NCI-H526 (cell line): ENCODE measurements at regions not wholly inside any gene's neighbourhood (a gene's known extent, or its start where the extent isn't known, plus 50 kb on each side); places are given as distances from the start of the nearest gene placed in this dataset.

Experiments
- DNase-seq, 2 experiments: peaks; one replicate each; lab custom pipeline; 2025; lab: John Stamatoyannopoulos, UW

DNA sequence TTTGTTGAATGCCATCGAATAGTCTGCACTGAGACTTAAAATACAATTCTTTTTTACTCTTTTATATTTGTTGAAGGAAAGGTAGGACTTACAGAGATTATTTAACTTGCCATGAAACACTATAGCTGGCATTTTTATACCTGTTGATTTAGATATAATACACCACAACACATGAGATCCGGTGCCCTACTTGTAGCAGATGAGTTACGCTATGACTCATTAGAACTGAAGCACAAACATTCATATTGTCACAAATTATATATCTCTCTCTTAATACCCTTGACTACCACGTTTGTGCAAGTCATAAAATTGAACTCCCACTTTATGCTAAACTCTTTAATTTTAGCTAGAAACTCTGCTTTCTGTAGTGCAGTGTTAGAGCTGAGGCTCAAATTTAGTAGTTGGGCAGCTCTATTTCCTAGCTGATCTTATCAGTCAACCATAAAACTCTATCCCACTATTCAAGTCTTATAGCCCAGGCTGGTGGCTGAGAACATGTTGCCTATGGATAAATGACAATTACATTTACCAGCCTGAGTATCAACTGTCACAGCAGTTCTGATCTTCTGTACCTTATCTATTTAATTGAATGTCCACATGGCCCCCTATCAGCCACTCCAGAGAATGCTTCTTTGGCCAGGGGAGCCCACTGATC is 137.4 kb upstream of the SEMA3D start:
- peak in 1 of 2 experiments; percentile 19 for DNase-seq

- no peak for DNase-seq
These were observed 135.4 kb upstream of the SEMA3D start for GRCh38 chr7:85322252-85322651.

- no peak for DNase-seq
These were observed 134.0 kb upstream of the SEMA3D start for GRCh38 chr7:85320699-85321476.

- DNase-seq = no peak
These were observed 129.6 kb upstream of the SEMA3D start for GRCh38 chr7:85316489-85316888.

DNA sequence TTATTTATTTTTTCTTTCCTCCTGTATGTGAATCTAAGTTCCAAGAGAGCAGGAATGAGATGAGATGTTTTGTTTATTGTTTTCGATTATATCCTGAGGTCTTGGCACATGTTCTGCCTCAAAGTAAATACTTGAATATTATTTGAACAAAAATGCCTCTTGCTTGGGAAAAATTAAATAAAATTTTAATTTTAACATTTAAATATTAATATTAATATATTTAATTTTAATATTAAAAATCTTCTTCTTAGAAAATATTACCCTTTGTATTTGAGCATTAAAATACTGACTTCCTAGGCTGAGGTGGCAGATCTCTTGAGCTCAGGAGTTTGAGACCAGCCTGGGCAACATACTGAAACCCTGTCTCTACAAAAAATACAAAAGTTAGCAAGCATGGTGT is 123.4 kb upstream of the SEMA3D start:
- DNase-seq = no peak

GRCh38 chr7:85306115-85306514 is 119.3 kb upstream of the SEMA3D start:
- peak; percentile 27 to 68 for DNase-seq

DNA sequence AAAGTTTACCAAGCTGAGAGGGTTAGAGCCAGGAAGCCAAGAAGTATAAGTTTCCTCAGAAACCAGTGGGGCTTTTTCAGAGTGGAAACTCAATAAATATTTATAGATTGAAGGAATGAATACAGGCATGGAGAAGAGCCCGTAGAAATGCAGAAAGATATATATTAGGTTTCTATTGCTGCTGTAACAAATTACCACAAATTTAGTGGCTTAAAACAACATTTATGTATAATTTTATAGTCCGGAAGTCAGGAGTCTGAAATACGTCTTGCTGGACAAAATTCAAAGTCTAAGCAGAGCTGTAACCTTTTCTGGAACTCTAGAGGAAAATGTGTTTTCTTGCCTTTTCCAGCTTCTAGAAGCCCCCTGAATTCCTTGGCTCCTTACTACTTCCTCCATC is 107.3 kb upstream of the SEMA3D start:
- DNase-seq = no peak

DNA sequence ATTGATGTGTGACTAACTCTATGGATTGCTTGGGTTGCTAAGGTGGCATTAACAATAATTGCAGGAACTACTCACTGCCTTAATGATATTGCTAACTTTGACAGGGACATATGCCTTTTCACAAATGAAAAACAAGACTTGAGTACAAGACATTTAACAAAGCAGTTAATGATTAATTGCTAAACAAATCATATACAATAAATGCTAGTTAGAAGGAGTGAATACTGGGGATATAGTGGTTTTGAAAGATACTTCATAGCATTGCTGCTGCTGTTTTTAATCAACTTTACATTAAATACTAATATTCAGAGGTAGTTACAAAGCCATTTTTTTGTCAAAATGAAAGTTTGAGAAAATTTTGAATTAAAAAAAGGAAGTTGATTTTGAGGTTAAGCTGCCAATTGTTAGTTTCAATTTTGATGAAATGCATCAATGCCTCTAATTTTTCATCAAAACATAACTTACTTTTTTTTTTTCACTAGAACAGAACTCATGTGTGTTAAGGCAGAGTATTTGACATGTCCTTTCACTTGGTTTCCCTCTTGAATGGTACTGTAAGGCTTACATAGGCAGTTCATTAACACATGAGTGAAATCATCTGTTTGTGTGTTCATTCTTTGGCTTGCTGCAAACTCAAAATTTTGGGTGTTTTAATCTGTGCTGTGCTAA is 106.2 kb upstream of the SEMA3D start:
- DNase-seq = peak in 1 of 2 experiments; percentile 5

DNA sequence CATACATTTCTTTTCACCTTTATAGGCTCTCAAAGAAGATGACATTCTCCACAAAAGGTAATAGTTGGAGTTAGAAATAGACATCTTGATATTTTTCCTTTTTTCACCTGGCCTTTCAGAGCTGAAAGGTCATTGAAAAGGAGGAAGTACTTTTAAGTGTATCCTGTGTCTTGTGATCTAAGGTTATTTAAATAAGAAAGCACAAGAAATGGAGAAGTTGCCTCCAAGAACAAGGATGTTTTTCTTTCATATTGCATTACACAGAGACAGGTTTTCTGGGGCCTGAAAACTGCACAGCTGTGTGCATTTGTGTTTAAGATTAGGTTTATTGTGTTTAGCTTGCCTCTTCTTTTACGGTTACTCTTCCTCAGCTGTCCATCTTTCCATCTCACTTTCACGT is 103.4 kb upstream of the SEMA3D start:
- no peak for DNase-seq

GRCh38 chr7:85289279-85289678 is 102.4 kb upstream of the SEMA3D start:
- DNase-seq = no peak

- DNase-seq = no peak
These were observed 100.4 kb upstream of the SEMA3D start for GRCh38 chr7:85287106-85287825.

GRCh38 chr7:85286446-85286845 is 99.6 kb upstream of the SEMA3D start:
- DNase-seq = no peak

DNA sequence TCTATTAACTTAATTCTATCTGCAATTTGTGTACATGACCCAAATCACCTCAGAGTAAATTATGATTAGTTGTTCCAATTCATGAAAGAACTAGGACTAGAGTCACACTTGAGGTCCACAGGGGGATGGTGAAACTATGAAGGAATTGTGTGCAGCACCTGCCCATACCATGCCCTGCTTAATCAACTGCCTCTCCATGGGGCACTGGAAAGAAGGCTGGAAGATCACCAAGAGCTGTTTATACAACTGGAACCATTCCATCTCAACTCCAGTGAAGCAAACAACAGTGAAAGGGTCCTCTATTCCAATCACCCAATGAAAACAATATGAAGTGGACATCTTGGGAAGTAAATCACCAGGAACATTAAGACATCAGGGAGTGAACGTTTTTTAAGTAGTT is 98.7 kb upstream of the SEMA3D start:
- no peak for DNase-seq

GRCh38 chr7:85275204-85275603 is 88.3 kb upstream of the SEMA3D start:
- DNase-seq = no peak

DNA sequence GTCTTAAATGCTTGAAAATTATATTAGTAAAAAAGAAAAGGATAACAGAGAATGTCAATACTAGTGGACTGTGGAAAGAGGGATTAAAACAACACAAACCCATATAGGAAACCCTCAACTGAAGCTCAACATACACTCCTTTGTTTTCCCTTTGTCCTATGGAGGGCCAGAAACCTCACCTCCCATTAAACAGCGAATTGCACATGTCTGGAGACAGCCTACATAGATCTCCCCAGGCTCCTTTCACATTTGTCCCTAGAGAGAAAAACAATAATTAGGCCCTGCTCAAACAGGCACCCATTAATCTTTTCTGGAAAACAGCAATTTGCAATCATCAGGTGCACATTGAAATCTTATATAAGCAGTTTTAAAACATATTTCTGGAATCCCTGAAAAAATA is 87.6 kb upstream of the SEMA3D start:
- DNase-seq = no peak

DNA sequence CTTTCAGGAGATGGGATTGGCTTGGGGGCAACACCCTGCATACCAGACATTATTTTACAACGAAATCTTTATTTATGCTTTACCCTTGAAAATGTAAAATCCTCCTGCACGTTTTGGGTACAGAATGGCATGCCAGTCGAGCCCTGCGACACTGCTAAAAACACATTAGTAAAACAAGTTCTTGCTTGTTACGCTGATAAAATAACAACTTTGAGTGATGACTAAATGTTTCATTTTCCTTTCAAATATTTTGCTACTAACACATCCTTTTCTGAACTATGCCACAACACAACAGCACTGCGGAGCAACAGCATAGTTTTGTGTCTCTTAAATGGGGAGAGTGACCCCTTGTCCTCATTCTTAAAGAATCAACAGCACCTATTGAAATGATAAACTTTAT is 76.0 kb upstream of the SEMA3D start:
- no peak for DNase-seq

DNA sequence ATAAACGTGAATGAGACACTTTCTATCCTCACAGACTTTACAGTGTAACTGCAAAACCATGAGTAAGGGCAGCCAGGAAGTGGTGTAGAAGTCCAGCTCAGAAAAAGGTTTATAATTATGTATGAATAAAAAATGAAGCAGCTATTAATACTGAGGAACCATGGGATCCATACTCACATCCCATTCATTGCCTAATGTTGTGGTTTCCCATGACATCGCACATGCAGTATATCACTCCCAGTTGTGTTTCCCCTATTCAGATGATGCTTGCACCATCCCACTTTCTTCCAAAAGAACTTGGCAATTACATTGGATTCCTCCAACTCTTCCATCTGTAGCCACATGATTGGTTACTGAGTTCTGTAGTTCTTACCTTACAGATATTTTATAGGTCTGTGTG is 74.5 kb upstream of the SEMA3D start:
- no peak for DNase-seq

GRCh38 chr7:85249787-85250186 is 62.9 kb upstream of the SEMA3D start:
- DNase-seq = peak in 1 of 2 experiments; percentile 23

DNA sequence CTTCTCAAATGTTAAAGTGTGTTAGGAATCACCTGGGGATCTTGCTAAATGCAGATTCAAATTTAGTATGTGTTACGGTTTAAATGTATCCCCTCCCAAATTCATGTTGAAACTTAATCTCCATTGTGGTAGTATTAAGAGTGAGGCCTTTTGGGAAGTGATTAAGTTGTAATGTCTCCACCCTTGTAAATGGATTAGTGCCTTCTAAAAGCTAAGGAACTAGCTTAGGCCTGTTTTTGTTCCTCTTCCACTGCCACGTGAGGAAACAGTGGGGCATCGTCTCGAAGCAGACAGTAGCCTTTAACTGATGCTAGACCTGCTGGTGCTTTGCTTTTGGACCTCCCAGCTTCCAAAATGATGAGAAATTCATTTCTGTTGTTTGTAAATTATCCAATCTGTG is 52.3 kb upstream of the SEMA3D start:
- no peak for DNase-seq

DNA sequence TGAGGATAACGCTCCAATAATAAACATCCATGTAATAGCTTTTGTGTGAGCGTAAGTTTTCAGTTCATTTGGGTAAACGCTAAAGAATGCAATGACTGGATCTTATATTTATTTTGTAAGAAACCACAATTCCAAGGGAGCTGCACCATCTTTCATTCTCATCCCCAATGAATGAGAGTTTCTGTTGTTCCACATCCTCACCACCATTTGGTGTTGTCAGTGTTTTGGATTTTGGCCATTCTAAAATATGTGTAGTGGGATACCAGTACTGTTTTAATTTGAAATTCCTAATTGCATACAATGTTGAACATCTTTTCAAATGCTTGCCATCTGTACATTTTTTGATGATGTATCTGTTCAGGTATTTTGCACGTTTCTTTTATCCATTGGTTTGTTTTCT is 50.9 kb upstream of the SEMA3D start:
- no peak for DNase-seq
